RPMI7951 (cell line): ENCODE measurements at regions not wholly inside any gene's neighbourhood (a gene's known extent, or its start where the extent isn't known, plus 50 kb on each side); places are given as distances from the start of the nearest gene placed in this dataset.
A peak's percentile ranks its signal among the peaks of the same experiment; 100 is the strongest.
"Not testable (repeated sequence)": the region's sequence is repeated elsewhere in the genome, so short reads cannot be mapped to it uniquely, and the experiment has no call there.

Experiments used
- DNase-seq: peaks from one replicate; pipeline ENCODE4 v3.0.0-alpha.2; 2012; ENCODE audit warnings: low read depth

DNA sequence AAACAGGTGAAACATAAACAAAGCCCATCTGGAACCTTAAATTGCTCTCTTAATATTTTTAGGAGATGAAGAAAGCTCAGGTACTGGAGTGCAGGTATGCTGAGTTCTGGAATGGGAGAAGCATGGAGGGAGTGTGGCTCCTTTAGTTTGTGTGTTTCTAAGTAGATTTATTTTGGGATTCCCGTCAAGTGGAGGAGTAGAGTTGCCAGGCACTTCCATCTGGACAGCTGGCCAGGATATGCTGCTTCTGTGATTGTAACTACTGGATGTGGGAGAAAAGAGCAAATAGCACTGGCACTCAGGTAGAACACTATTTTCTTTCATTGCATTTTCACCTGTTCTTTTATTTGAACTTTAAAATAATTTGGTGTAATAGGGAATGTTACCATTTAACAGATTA is 182.3 kb upstream of the MAST4 start:
- no peak for DNase-seq

DNA sequence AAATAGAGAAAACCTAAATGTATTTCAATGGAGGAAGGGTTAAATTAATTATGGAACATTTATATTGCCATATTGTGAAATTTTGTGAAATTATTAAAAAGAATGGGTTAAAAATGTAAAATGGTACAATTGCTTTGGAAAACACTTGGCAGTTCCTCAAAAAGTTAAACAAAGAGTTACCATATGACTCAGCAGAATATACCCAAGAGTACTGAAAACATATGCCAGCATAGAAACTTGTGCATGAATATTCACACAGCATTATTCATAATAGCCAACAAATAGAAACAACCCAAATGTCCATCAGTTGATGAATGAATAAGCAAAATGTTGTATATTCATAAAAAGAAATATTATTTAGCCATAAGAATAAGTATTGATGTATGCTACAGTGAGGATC is 181.0 kb upstream of the MAST4 start:
- DNase-seq = no peak

- no peak for DNase-seq
These were observed 179.5 kb upstream of the MAST4 start for GRCh38 chr5:66416698-66417097.

- no peak for DNase-seq
These were observed 178.4 kb upstream of the MAST4 start for GRCh38 chr5:66417781-66418180.

GRCh38 chr5:66423484-66423883 is 172.7 kb upstream of the MAST4 start:
- DNase-seq = no peak

DNA sequence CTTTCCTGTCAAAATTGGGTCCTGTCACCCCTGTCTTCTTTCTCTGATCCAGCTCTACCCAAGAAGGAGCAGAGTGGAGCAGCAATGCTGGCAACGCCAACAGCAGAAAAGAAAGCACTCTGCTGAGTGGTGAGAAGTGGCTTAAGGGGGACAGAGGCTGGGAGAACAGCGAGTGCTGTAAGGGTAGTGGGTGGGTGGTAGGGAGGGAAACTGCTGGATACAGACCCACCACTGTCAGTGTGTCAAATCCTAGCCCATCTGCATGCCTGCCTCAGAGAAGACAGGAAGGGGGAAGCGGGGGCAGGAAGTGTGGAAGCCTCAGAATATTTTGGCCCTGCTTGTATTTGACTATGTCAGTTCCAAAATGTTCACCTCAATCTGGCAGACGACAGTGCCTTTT is 170.4 kb upstream of the MAST4 start:
- no peak for DNase-seq

- no peak for DNase-seq
These were observed 169.7 kb upstream of the MAST4 start for GRCh38 chr5:66426259-66427138.

GRCh38 chr5:66427139-66427442 is 169.1 kb upstream of the MAST4 start:
- DNase-seq = no peak

DNA sequence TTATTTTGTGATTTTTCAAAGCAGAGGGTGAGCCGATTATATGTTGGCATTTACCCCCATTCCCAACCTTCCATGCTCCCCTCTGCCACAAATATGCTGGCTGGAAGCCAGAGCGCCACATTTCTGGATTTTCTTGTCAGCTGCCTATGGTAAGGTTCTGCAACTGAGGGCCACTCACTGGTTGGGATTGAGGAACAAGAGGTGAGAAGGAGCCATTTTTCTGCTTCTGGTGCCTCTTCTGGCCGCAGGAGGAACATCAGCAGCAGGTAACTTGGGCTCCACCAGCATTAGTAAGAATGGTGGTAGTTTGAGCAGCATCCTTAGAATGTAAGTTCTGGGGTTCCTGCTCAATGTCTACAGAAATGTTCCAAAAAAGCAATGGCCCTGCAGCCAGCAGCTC is 159.5 kb upstream of the MAST4 start:
- no peak for DNase-seq

- DNase-seq = no peak
These were observed 158.1 kb upstream of the MAST4 start for GRCh38 chr5:66438087-66438486.

- no peak for DNase-seq
These were observed 157.5 kb upstream of the MAST4 start for GRCh38 chr5:66438696-66439095.

- DNase-seq = peak; percentile 7
These were observed 156.0 kb upstream of the MAST4 start for GRCh38 chr5:66440202-66440680.

- DNase-seq = no peak
These were observed 154.8 kb upstream of the MAST4 start for GRCh38 chr5:66441351-66441750.

DNA sequence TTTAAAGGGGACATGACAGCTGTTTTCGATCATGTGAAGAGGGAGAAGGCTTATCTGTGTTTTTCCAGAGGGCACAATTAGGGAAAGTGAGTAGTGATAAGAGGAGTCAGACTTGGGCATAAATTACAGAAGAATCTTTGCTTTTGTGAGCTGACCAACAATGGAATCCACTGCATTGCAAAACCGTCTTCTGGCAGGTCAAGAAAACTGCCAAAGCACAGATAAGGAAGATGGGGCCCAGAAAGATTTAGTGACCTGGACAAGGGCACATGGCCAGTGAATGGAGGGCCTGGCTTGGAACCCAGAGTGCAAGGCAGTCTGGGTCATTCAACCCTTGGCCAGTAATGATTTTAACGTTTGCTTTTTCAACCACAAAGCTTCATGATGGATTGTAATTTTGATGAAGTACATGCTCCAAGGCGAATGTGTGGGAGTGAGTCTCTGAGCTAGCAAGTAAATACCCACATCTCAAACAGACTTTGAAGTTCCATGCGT is 153.2 kb upstream of the MAST4 start:
- DNase-seq = peak; percentile 29

DNA sequence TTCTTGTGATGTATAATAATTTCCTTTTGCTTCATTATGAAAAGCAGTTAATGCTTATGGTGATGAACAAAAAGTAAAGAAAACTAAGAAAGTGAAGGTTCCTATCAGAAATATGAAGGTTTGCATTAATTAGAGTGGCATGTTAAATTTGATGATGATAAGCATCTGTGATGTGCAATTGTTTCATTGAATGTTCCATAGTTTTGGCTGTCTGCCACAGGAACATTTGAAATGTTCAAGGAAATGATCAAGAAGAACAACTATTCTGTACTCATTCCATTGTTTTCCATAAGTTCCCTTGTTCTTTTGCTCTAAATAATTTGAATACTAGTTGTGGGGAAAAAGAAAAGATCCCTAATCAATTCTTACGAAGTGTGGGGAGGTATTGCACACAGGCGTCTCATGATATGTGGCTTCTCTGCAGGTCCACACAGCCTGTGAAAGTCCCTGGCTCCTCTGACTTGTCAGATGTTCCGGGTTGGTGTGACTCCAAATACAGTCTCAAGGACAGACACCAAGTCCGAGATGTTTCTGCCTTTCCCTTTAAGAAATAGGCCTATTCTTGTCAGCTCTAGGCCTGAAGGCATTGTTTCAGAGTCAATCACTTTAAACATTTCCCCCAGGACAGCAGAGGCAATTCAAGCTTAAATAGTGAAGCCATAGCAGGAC is 152.6 kb upstream of the MAST4 start:
- no peak for DNase-seq

GRCh38 chr5:66448070-66448469 is 148.1 kb upstream of the MAST4 start:
- DNase-seq = not testable (repeated sequence)

- DNase-seq = no peak
These were observed 146.0 kb upstream of the MAST4 start for GRCh38 chr5:66450237-66450636.

- no peak for DNase-seq
These were observed 145.2 kb upstream of the MAST4 start for GRCh38 chr5:66450988-66451387.

DNA sequence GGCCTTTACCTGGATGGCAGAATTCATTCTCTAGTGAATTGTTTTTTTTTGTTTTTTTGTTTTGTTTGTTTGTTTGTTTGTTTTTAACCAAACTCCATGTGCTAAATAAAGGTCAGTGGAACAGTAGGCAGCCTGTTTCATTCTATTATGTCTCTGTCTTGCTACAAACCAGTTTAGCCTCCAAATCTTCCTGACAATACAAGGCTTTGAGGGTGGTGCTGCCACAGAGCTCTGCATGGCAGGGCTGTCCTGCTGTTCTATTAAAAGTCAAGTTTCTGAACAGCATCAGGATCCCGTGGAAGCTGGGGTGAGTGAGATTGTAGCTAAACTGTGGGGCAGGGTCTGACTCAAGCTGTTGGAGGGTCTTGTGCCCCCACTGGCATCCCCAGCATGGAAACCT is 144.1 kb upstream of the MAST4 start:
- no peak for DNase-seq

DNA sequence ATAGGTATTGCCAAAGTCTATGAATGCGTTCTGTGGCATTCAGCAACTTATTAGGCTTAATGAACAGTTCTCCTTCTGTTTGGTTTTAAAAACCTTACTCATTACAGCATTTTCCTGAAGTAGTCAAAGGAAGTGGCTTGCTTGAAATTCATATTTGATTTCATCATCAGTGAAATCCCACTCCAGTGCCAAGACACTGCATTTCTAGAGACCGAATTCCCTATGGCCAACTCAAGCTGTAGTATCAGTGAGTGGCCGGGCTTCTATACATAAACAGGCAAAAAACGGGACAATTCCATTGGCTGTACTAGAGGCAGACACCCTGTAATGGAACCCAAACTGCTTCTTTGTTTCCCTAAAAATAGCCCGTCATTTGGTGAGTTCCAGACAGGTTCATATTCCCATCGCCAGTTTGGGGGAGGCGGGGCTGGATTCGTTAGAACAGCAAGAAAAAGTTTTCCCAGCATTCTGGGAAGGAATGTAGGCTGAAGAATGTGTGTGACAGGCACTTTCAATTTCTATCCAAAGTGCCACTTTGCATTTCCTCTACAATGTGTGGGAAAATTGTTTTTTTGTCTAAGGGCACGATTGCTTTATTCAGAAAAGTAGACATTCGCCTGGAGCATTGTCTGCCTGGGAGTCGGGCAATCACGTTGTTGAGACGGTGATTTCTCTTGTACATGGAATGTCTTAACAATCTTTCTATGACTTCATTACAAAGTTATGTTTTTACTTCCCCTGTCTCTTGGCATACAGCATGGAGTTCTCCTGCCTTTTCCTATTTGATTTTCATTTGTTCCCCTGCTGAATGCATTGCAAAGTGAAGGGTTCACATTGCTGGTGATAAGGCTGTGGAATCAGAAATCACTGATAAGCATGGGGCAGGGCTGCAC is 141.8 kb upstream of the MAST4 start:
- DNase-seq = peak; percentile 51

DNA sequence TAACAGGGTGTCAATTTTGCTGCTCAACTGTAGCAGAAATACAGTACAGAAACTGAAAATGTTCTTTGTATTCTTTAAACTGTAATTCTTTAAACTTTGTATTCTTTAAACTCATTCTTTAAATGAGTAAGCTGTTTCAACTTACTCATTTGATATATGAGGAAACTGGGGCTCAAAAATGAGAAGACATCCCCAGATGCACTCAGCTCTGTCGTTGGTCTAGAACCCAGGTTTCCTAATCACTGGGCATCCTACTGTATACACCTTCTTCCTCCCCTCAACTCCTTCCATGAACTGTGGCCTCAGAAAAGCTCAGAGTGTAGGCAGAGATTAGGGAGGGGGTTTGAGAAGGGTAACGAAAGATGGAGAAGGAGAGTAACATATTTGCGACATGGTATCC is 136.5 kb upstream of the MAST4 start:
- no peak for DNase-seq

GRCh38 chr5:66467564-66467963 is 128.6 kb upstream of the MAST4 start:
- DNase-seq = no peak
